ENCODE measurements at regions not wholly inside any gene's neighbourhood (a gene's known extent, or its start where the extent isn't known, plus 50 kb on each side); places are given as distances from the start of the nearest gene placed in this dataset.
A peak's percentile ranks its signal among the peaks of the same experiment; 100 is the strongest.

DNA sequence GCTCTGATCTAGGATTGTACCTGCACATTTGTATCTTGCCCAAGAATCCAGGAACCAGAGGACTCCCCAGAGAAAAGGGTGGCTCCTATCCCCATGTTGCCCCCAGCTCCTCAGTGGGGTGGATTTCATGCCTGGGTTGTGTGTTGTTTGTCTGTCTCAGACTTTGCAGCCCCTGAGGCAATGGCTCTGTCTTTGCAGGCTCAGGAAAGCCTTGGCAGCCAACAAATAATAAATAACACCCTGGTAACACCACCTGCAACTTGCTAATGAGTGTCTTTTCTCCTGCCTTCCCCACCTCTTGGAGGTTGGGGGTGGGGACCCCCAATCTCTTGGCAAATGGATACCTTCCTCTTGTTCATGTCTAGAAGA, 65.2 kb upstream of the CISTR start:
- Histone ChIP-seq H3K79me2 (ENCODE audit: insufficient read depth, low read depth) (no peaks in the 10 kb centered on the region), H4K20me1 (ENCODE audit: insufficient read depth) (no peaks in the 10 kb centered on the region), H3K27me3 (ENCODE audit: insufficient read depth, low read depth) (no peaks in the 10 kb centered on the region), H3K4me3 (IDR thresholded peaks at IDR 0.05; ENCODE audit: insufficient read depth, low read depth, low read length) (no peak overlapping the region), H3K4me1 (ENCODE audit: low read depth, poor library complexity, severe bottlenecking) (peaks cover 4% of the 10 kb centered on the region), H2AFZ (ENCODE audit: low read depth) (no peak overlapping the region), H3K27ac (no peak overlapping the region), H3K9ac (no peak overlapping the region), H3K4me2 (no peak overlapping the region), H3K36me3 (ENCODE audit: insufficient read depth) (no peaks in the 10 kb centered on the region)
- no peak for TF ChIP-seq CTCF (conservative IDR thresholded peaks at IDR 0.05; ENCODE audit: low read depth, low read length)

DNA sequence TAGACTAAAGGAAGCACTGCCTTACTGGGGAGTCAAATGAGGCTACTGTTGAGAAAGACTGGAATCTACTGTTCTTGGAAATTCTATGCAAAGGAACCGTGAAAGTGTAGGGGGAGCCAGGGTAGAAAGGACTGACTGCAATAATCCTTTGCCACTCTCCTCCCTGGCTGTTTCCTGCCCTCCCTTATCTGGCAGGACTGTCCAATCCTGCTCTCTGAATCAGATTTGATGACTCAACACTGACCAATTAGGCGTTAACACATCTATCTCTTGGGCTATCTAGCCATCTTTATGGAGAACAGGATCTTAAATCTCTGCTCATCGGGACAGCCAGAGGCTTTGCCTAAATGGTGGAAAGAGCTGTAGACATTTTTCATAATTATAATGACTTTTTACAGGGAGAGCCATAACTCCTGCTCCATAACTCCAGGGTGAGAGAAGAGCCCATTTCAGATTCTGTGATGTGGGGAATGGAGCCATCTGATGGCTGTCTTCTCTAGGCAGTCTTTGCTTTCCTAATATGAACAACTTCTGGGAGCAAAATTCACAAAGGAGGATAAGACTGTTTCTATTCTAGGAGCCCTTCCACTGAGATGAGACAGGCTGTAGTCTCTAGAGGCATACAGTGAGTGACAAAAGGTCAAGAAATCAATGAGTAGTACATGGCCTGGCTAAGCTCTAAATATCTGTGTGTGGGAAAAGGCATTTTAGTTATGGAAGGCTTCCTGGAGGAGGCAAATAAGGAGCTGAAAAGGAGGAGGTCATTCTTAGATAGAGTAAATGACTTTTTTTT, 68.9 kb upstream of the CISTR start:
- no peak for TF ChIP-seq CTCF (conservative IDR thresholded peaks at IDR 0.05; ENCODE audit: low read depth, low read length)
- Histone ChIP-seq H3K4me2 (no peak overlapping the region), H3K9ac (no peak overlapping the region), H3K27me3 (ENCODE audit: insufficient read depth, low read depth) (no peaks in the 10 kb centered on the region), H3K27ac (no peak overlapping the region), H3K4me1 (ENCODE audit: low read depth, poor library complexity, severe bottlenecking) (peaks cover 40% of the 10 kb centered on the region), H2AFZ (ENCODE audit: low read depth) (no peak overlapping the region), H3K79me2 (ENCODE audit: insufficient read depth, low read depth) (no peaks in the 10 kb centered on the region), H4K20me1 (ENCODE audit: insufficient read depth) (no peaks in the 10 kb centered on the region), H3K4me3 (IDR thresholded peaks at IDR 0.05; ENCODE audit: insufficient read depth, low read depth, low read length) (no peak overlapping the region), H3K36me3 (ENCODE audit: insufficient read depth) (no peaks in the 10 kb centered on the region)

GRCh38 chr12:53824001-53824712, 72.4 kb upstream of the CISTR start:
- Histone ChIP-seq H3K27me3 (ENCODE audit: insufficient read depth, low read depth) (no peaks in the 10 kb centered on the region), H3K36me3 (ENCODE audit: insufficient read depth) (no peaks in the 10 kb centered on the region), H3K9ac (peak overlapping the region; percentile 61), H3K4me3 (IDR thresholded peaks at IDR 0.05; ENCODE audit: insufficient read depth, low read depth, low read length) (peak overlapping the region; percentile 24), H2AFZ (ENCODE audit: low read depth) (peak overlapping the region; percentile 91), H4K20me1 (ENCODE audit: insufficient read depth) (no peaks in the 10 kb centered on the region), H3K4me1 (ENCODE audit: low read depth, poor library complexity, severe bottlenecking) (peaks cover 41% of the 10 kb centered on the region), H3K79me2 (ENCODE audit: insufficient read depth, low read depth) (no peaks in the 10 kb centered on the region), H3K27ac (peak overlapping the region; percentile 80), H3K4me2 (peak overlapping the region; percentile 67)
- no peak for TF ChIP-seq CTCF (conservative IDR thresholded peaks at IDR 0.05; ENCODE audit: low read depth, low read length)

DNA sequence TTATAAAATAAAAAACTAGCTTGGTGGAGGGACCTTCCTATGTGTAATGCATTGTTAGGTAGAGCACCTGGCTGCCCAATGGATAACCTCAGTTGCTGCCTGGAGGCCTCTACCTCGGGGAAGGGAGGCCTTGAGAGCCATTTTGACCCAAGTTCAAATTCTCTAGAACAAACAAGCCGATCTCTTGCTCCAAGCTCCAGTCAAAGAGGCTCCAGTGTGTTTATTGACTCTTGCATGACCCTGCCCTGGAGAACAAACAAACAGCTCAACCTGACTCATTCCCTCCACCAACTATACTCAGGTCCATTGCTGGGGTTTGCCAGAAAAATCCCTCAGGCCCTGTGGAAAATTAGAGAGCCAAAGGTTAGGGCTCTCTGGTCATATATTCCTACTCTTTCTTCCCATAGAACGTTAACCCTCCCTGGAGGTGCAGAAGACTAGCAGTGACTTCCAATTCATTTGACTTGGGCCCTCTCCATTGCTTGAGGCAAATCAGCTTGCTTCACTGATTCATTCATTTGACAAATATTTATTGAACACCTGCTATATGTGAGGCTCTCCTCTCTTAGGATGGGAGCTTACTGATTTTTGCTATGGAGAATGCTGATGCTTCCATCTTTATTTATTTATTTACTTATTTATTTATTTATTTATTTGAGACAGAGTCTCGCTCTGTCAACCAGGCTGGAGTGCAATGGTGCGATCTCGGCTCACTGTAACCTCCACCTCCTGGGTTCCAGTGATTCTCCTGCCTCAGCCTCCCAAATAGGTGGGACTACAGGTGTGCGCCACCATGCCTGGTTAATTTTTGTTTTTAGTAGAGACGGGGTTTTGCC, 73.7 kb upstream of the CISTR start:
- H3K36me3 ChIP-seq (ENCODE audit: insufficient read depth) = no peaks in the 10 kb centered on the region
- no peaks in the 10 kb centered on the region for H3K79me2 ChIP-seq (ENCODE audit: insufficient read depth, low read depth)
- H2AFZ ChIP-seq (ENCODE audit: low read depth) = peak overlapping the region; percentile 91
- no peak overlapping the region for H3K9ac ChIP-seq
- TF ChIP-seq CTCF (conservative IDR thresholded peaks at IDR 0.05; ENCODE audit: low read depth, low read length) = no peak
- H3K4me3 ChIP-seq (IDR thresholded peaks at IDR 0.05; ENCODE audit: insufficient read depth, low read depth, low read length) = no peak overlapping the region
- H4K20me1 ChIP-seq (ENCODE audit: insufficient read depth) = no peaks in the 10 kb centered on the region
- H3K27me3 ChIP-seq (ENCODE audit: insufficient read depth, low read depth) = no peaks in the 10 kb centered on the region
- peak overlapping the region; percentile 80 for H3K27ac ChIP-seq
- H3K4me1 ChIP-seq (ENCODE audit: low read depth, poor library complexity, severe bottlenecking) = peaks cover 41% of the 10 kb centered on the region
- peak overlapping the region; percentile 67 for H3K4me2 ChIP-seq
